GM18511 (cell line): ENCODE measurements at regions not wholly inside any gene's neighbourhood (a gene's known extent, or its start where the extent isn't known, plus 50 kb on each side); places are given as distances from the start of the nearest gene placed in this dataset.

Experiments
- ATAC-seq: cut with Tn5 transposase; IDR thresholded peaks from one replicate; pipeline ENCODE4 v1.9.1; 2021; ENCODE audit warnings: mild to moderate bottlenecking, moderate library complexity; ENCODE audit not compliant: unreplicated experiment

DNA sequence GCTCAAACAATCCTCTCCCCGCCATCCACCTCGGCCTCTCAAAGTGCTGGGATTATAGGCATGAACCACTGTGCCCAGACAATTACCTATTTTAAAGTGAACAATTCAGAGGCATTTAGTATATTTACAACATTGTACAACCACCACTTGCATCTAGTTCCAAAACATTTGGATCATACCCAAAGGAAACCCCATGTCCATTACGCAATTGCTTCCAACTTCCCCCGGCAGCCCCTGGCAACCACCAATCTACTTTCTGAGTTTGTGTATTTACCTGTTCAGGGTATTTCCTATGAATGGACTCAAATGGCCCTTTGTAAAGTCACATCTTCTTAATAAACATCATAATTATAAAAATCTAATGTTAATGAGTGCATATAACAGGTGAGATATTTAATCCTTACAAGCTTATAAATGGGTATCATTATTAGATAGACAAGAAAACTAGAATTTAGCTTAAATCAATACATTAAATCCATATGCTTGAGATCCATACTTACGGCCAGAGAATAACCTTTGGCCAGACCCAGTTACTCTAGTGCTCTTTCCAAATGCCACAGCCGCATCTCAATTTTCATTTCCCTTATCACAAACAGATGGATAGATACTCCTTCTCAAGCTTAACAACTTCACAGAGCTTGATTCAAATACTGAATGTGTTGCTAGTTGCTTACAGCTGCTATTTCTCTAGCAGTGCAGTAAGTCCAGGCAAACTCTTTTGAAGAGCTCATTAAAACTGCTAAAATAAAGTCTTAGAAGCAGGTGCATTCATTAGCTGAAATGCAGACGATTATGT is 133.4 kb upstream of the MKLN1 start:
- no peak for ATAC-seq

DNA sequence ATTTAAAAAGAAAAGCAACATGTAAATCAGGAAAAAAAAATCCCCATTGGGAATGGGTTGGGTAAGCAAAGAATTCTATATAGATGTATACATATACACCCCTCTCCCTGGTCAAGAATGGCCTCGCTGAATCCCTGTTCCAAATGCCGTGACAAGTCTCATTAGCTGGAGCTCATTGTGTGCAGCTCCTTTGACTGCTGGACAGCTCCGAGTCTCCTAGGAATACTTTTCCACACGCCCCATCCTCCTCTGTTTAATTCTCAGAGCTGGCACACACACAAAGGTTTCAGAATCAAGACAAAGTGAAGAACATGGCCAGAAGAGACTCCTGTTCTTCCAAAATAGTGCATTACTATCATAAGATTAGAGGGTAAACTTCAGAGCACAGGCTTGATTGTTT is 130.9 kb upstream of the MKLN1 start:
- no peak for ATAC-seq

DNA sequence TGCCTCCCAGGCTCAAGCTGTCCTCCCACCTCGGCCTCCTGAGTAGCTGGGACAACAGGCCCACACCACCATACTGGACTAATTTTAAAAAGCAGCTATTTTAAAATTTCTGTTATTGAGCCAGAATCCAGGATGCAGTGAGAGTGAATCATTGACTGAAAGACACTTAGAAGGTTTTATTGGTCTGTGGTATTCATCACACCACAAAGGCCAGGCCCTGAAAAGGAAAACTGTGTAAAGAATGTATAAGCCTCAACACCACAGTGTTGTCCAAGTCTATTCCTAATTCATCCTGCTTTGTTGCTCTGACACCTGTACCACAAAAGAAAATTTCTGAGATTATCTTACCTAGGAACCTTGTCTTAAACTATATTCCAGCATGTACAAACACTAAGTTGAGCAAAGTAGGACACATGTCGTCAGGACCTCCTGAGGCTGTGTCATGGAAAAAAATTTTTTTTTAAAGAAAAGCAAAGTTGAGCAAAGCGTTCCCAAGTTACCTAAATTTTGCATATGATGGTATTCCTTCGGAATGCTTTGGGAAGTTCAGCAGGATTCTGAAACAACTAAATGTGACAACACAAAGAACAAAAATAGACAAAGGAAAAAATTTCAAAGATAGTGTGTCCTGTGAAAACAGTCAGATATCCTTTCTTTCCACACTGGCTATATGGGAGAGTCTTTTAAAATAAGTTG is 129.6 kb upstream of the MKLN1 start:
- no peak for ATAC-seq

DNA sequence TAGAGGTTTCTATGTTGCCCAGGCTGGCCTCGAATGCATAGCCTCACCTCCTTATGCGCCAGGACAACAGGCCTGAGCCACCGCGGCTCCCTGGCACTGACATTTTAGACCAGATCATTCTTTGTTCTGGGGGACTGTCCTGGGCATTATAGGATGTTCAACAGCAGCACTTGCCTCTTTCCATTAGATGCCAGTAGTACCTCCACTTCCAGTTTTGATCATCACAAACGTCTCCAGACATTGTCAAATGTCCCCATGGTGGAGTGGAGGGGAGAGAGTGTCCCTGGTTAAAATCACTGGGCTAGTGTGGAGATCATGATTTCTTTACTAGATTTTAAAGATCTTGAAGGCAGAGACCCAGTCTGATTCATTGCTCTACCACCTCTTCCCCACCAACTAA is 125.2 kb upstream of the MKLN1 start:
- no peak for ATAC-seq

DNA sequence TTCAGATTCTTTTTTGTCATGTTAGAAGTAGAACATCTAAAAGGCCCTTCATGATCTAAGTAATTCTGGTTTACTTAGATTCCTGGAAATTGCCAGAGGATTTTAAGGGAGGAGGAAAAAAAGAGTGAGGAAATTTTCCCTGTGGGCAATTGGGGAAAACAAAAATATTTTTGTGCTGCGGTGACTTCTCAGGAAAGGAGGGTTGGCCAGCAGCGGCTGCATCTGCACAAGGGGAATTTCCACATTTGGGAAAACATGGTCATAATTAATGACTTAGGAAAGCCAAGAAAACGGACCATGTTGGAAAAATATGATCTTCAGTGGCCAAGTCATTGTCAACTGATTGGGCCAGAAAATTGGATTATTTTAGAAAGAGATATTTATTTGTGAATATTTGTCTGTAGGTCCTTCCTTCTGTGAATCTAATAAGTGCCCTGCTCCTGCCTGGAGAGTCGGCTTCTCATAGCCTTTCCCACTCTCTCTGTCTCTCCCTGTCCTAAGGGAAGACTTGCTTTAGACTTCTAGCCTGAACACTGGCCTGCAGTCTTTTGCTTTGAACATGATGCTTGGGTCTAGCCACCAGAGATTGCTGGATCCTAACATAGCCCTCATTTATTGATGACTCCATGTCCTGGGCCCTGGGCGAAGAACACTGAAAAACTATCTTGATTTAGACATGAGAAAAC is 124.2 kb upstream of the MKLN1 start:
- ATAC-seq = no peak

DNA sequence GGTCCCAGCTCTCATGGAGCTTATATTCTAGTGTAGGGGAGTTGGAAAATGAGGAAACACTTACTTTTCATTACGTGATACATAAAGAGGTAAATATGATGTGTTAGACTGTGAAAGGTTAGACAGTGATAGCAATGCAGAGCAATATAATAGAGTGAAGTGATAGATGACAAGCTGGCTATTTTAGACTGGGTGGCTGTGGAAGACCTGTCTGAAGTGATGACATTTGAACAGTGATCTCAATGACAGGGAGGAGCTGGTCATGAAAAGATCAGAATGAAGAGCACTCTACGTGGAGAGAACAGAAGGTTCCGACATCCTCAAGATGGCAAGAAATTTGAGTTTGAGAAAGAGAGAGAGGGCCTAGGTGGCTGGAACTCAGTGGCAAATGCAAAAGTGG is 118.9 kb upstream of the MKLN1 start:
- no peak for ATAC-seq

DNA sequence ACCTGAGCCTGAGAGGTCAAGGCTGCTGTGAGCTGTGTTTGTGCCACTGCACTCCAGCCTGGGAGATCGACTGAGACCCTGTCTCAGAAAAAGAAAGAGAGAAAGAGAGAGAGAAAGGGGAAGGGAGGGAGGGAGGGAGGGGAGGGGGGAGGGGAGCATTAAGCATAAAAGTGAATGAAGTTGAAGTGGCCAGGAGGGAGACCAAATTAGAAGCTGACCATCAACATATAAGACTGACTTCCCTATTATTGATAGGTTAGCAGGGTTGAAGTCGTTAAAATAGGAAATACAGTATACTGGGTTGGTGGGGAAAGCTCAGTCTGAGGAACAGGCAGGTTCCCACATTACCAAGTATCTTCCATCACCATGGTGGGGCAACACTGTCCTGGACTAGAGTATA is 117.1 kb upstream of the MKLN1 start:
- ATAC-seq = no peak

DNA sequence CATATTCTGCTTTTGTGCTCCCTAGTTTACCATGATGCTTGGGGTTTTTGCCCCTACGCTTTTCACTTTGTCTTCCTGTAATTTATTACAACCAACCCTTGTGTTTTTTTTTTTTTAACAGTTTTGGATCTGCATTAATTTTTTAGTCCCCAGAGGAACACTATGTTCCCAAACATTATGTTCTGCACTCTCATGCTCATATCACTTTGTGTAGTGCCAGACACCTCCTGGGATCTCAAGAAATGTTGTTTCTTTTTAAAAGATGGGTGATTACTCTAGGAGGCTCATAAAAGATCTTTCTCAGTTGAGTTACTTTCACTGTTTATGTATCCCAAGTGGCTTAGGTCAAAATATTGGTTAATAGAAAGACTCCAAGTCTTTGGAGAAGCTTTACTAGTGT is 116.2 kb upstream of the MKLN1 start:
- ATAC-seq = no peak

DNA sequence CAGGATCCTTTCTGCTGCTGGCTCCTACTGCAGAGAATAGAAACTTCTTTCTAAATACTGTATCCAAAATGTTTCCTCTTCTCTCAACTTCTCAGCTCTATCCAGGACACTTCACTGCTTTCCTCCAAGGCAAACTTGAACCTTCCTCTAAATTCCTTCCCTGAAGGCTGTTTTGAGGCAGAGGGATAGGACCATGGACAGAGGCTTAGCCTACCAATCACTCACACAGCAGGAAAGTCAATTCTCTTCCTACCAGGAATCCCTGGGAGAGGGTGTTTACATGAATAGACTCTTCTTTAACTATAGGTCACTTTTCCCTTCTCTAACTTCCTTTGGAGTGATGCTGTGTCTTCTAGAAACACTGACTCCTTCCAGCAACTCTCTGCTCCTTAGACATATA is 115.6 kb upstream of the MKLN1 start:
- no peak for ATAC-seq

DNA sequence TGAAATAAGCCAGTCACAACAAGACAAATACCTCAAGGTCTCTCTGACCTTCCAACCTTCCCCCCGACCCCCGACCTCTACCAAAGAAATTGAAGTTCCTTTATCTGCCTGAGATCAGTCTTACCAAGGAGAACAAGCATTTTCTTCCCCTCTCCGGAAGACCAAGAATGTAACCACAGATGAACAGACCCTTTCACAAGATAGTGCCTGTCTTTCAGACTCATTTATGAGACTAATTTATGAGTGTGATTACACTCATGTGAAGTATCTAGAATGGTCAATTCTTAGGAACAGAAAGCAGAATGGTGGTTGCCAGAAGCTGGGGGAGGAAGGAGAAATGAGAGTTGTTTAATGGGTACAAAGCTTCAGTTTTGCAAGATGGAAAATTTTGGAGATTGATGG is 108.9 kb upstream of the MKLN1 start:
- ATAC-seq = peak; percentile 49

DNA sequence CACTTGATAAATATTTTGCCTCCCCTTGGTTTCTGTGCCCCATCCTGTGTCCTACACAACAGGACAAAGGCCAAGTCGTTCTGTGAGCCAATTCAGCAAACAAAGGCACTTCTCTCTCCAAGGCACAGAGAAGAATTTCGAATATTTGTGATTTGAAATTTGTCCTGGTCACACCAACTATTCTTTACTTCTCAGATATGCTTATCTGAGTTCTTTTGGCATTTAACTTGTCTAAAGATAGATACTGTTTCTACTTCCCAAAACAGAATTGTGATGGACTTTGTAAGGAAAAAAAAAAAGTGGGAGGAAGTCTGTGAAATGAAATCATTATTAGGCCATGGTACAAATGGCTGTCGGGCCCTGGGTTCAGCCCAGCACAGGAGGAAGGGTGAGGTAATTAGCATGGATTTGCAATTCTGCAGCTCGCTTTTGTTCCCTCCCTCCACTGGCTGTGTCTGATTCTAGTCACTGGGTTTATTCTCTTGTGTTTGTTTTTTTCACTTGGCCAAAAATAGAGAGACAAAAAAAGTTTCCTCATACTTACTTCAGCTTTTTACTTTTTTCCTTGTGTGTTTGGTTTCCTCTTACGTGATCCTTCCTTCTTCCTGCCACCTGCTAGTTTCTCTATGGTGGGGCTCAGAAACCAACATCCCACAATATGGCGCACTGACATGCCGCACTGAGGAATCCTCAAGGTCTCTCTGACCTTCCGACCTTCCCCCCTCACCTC is 108.2 kb upstream of the MKLN1 start:
- ATAC-seq = peak; percentile 71

DNA sequence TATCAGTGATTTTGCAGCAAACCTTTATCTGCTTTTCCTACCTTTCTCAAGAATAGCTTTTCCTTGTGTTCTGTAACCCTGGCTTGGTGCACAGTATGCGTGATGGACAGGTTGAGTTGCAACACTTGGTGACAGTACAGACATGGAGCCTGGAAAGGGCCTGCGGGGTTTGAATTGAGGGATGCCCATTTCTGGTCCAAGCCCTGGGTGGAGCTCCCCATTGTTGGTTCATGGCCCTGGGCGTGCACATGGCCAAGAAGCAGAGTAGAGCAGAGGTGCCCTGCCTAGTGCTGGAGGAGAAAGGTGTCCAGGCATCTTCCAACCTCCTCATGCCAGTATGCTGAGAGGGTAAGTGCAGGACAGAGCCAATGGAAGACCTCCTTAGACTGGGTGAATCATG is 106.6 kb upstream of the MKLN1 start:
- no peak for ATAC-seq

DNA sequence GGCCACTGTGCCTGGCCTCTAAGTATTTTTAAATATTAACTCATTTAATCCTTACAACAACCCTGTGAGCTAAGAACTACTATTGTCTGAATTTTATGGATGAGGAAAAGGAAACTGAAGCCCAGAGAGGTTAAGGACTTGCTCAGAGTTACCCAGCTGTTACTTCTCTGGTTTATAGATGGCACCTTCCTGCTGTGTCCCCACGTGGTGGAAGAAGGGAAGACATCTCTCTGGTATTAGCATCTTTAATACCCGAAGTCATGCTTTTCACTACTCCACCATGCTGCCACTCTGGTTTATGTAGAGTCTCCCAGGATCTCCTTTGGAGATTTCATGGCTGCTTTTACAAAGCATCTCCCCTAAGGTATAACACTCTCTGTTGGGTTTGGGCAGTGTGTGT is 105.5 kb upstream of the MKLN1 start:
- no peak for ATAC-seq

DNA sequence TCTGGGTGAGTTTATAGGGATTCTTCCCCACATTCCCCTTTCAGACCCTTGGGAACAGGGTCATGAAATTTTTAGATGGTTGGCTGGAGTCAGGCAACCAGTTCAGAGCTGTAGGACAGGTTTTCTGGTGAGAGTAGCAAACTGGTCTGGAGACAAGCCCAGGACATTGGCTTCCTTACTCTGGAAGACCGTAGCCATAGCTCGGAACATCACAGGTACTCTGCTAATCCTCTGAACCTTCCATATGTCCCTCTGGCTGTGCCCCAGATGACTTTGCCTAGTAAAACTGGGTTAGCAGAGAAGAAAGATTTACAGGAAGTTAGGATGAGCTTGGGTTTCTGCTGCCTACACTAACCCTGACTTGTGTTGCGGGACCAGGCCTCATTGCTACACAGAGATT is 104.5 kb upstream of the MKLN1 start:
- no peak for ATAC-seq

DNA sequence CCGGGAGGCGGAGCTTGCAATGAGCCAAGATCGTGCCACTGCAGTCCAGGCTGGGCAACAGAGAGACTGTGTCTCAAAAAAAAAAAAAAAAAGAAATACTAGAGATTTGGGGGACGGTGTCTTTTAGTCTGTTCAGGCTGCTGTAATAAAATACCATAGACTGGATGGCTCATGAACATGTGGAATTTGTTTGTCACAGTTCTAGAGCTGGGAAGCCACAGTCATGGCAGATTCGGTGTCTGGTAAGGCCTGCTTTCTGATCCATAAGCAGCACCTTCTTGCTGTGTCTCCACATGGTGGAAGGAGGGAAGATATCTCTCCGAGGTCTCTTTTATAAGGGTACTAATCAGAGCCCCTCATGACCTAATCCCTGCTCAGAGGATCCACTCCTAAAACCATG is 102.7 kb upstream of the MKLN1 start:
- no peak for ATAC-seq

DNA sequence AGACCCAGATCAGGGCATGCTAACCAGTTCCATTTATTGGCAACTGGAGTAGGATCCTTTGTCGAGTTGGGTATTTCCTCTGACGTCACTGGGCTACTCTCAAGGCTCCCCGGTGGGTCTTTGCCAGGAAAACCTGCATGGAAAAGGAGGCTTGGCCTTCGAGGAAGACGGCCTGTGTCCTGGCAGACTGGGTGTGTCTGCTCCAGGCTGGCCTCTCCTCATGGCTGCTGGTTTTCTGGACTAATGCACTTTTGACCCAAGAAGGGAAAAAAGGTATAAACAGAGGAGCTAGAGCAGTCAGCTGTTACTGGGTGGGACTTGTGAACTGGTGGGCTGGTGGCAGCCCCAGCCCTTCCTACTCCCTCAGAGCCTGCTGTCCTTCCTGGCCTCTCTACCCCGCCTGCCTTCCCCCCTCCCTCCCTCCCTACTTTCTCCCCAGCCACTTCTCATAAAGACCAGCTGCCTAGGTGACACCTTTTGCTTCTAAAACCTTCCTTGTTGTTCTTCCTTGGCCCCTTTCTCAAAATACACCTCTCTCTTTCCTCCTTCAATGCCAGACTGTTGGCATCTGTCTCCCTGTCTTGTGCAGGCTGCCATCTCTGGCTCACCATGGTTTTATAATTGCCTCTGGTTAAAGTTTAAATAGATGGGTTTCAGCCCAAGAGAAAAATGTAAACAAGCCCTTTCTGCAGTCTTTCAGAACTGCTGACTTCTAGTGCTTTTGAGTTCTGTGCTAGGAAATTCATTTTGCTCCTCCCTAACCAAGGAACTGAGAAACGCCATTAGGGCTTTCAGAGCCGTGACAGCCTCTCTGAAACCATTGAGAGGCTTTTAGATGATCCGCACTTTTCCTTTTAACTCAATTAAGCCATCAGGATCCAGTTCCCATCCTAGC is 101.8 kb upstream of the MKLN1 start:
- peak; percentile 62 for ATAC-seq

DNA sequence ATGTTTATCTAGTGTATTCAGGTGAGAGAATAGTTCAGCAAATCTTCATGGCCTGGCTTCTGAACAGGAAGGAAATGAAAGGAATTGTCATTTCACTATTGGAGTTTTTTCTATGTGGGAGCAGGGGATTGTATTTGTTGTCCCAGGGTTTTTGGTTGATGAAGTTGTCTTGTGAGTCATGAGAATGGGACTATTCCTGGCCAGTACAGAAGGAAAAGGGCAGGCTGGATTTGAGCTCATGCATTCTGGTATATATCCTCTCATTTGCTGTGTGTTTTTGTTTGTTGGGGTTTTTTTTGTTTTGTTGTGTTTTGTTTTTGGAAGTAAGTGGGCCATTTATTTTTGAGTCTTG is 101.2 kb upstream of the MKLN1 start:
- ATAC-seq = no peak

DNA sequence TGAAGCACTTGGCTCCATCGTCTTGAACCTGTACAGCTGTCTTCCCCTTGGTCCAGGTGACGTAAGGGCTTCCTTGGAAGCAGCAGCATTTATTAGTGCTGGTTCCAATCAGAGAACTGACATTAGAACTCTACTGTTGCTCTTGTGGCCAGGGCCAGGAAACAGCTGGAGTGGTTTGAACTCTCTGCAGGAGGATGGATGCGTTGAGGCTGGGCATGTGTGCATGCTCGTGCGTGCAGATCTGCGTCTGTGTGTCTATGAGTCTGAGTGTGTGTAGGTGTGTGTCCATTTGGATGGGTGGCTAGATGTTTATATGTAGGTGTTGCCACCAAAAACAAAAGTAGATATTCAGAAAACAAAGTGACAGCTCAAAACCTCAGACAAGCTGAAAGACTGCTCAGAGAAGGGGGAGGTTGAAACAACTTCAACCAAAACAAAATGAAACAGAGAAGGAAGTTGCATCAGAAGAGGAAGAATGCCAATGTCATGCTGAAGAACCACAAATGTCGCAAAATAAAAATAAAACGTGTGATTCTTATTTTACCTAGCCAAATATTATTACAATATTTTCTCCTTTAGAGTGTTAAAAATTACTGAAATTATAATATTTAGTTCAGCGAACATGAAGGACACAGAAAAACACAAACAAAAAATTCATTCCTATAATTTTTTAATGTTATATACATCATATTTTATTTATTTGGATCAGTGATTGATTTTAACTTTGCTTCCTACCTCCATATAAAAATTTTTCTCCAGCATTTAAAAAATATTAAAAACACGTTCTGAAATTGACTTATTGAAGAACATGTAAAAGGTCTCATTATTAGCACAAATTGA is 96.1 kb upstream of the MKLN1 start:
- ATAC-seq = peak; percentile 83

DNA sequence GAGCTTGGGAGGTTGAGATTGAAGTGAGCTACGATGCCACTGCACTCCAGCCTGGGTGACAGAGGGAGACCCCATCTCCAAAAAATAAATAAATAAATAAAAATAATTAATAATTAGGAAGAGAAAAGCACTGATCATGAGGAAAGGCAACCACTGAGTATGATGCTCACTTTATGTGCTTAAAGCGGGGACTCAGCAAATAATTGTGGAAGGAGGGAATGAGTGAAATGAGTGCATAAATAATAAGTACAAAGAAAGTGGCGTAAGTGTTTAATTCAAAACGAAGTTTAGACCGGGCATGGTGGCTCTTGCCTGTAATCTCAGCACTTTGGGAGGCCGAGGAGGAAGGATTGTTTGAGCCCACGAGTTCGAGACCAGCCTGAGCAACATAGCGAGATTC is 94.9 kb upstream of the MKLN1 start:
- ATAC-seq = no peak

DNA sequence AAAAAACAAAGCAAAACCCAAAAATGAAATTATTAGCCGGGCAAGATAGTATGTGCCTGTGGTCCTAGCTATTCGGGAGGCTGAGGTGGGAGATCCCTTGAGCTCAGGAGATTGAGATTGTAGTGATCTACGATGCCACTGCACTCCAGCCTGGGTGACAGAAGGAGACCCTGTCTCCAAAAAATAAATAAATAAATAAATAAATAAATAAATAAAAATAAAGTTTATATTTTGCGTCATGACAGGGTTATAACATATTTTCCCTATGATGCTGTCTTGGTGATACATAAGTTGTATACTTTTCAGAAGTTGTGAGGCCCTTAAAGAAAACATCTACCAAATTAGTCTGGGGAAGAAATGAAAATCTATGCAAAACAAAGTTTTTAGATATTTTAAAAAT is 94.5 kb upstream of the MKLN1 start:
- ATAC-seq = no peak
